Endothelial cell (in vitro differentiated cells): ENCODE measurements at regions not wholly inside any gene's neighbourhood (a gene's known extent, or its start where the extent isn't known, plus 50 kb on each side); places are given as distances from the start of the nearest gene placed in this dataset.

Experiments
- DNase-seq: peaks from one replicate; pipeline ENCODE4 v3.0.0; 2021; ENCODE audit warnings: low spot score
- H3K27ac Mint-ChIP-seq: one replicate; pipeline ENCODE4 v1.8.0; 2021; ENCODE audit warnings: mixed read lengths, inconsistent platforms; ENCODE audit not compliant: unreplicated experiment
- H3K27me3 Mint-ChIP-seq: one replicate; pipeline ENCODE4 v1.8.0; 2021; ENCODE audit warnings: mild to moderate bottlenecking, moderate library complexity, mixed read lengths, inconsistent platforms; ENCODE audit not compliant: unreplicated experiment
- H3K36me3 Mint-ChIP-seq: one replicate; pipeline ENCODE4 v1.8.0; 2021; ENCODE audit warnings: mild to moderate bottlenecking, low read depth, mixed read lengths, inconsistent platforms; ENCODE audit not compliant: unreplicated experiment
- H3K4me1 Mint-ChIP-seq: one replicate; pipeline ENCODE4 v1.8.0; 2021; ENCODE audit warnings: mild to moderate bottlenecking, mixed read lengths, inconsistent platforms; ENCODE audit not compliant: unreplicated experiment
- H3K4me3 Mint-ChIP-seq: one replicate; pipeline ENCODE4 v1.8.0; 2021; ENCODE audit warnings: mild to moderate bottlenecking, mixed read lengths, inconsistent platforms; ENCODE audit not compliant: unreplicated experiment
- H3K9me3 Mint-ChIP-seq: one replicate; pipeline ENCODE4 v1.8.0; 2021; ENCODE audit warnings: mixed read lengths, inconsistent platforms; ENCODE audit not compliant: unreplicated experiment
- TF ChIP-seq, protein P1 (sequence below): fragments of 200-600 bp; sonication (generic); IDR thresholded peaks from one replicate; pipeline ENCODE4 v1.5.0; 2021; ENCODE audit warnings: antibody characterized with exemption; ENCODE audit not compliant: unreplicated experiment

DNA sequence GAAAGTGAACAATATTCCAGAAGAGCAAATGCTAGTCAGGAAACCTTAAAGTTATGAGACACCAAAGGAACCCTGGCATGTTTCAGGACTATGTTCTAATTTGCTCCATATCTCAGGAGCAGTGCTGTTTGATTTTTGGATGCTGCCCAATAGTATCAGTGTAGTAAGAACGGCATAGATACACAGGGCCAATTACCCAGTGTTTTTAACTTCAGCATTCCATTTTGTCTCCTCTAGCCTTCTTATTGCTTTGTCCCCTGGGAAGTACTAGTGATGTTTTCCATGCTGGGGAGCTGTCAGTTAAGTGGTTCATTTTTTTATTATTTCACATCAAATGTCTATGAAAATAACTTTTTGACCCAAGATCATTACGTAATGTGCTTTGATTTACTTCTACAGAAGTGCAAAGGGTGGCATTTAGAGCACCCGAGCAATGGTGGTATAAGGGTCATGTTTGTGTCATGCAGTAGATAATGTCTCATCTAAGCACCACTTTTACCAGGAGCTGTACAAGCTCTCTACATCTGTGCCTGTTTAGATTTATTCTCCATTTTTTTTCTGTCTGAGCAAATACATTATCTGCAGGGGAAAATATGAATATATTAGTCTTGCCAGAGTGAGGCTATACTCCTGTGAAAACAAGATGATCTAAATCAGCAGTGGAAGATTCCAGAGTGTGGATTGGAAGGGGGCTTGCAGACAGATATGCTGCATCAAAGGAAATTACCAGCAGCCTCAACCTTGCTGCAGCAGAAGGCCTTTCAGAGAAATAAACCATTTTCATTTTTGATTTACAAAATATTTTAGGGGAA lies 198.8 kb upstream of the OPRM1 start:
- no peaks in the 10 kb centered on the region for H3K4me1 Mint-ChIP-seq
- H3K27me3 Mint-ChIP-seq = no peaks in the 10 kb centered on the region
- H3K27ac Mint-ChIP-seq = no peak overlapping the region
- no peak overlapping the region for H3K4me3 Mint-ChIP-seq
- TF ChIP-seq, protein P1, sequence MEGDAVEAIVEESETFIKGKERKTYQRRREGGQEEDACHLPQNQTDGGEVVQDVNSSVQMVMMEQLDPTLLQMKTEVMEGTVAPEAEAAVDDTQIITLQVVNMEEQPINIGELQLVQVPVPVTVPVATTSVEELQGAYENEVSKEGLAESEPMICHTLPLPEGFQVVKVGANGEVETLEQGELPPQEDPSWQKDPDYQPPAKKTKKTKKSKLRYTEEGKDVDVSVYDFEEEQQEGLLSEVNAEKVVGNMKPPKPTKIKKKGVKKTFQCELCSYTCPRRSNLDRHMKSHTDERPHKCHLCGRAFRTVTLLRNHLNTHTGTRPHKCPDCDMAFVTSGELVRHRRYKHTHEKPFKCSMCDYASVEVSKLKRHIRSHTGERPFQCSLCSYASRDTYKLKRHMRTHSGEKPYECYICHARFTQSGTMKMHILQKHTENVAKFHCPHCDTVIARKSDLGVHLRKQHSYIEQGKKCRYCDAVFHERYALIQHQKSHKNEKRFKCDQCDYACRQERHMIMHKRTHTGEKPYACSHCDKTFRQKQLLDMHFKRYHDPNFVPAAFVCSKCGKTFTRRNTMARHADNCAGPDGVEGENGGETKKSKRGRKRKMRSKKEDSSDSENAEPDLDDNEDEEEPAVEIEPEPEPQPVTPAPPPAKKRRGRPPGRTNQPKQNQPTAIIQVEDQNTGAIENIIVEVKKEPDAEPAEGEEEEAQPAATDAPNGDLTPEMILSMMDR = no peak
- DNase-seq = no peak
- H3K36me3 Mint-ChIP-seq = no peaks in the 10 kb centered on the region
- H3K9me3 Mint-ChIP-seq = no peaks in the 10 kb centered on the region

DNA sequence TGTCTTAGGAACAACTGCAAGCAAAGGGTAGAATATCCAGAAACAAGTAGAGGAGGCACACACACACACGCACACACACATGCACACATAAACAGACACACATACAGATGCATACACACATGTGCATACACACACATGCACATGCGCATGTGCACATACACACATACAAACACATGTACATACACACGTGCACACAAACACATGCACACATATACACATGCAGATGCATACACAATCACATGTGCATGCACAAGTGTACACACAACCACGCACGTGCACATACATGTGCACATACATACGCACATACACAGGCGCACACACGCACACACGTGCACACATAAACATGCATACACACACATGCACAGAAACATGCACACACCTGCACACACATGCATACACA lies 206.5 kb upstream of the OPRM1 start:
- H3K4me1 Mint-ChIP-seq = no peaks in the 10 kb centered on the region
- no peaks in the 10 kb centered on the region for H3K36me3 Mint-ChIP-seq
- DNase-seq = no peak
- H3K27me3 Mint-ChIP-seq = no peaks in the 10 kb centered on the region
- no peak overlapping the region for H3K4me3 Mint-ChIP-seq
- H3K27ac Mint-ChIP-seq = no peak overlapping the region
- H3K9me3 Mint-ChIP-seq = no peaks in the 10 kb centered on the region
- TF ChIP-seq, protein P1 = no peak

DNA sequence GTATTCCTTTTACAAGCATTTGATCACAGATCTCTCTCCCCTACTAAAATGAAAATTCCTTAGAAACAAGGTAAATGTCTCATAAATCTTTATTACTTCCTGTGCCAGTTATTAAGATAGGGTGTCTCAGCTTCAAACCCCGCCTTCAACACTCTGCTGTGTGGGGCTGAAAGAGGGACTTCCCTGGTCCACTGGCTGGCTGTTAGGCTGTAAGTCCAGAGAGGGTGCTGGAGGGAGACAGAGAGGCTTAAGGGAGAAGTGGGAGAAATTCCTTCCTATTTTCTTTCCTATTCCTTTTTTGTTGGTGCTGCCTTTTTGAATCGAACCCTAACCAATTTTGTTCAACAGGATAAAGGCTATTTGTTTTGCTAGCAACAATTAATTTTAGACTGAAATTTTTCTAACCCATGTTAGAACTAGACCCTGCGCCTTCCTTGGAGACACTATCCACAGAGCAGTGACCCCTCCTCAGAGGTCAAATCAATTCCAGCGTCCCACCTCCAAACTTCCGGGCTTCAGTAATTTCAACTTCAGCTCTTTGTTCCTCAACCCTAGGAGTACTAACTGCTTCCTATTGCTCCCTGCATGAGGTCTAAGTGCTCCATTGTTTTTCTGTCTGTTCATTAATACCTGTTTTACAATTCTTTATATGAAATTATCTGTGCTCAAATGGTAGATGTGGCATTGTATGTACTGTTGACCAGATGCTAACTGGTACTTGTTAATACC lies 207.5 kb upstream of the OPRM1 start:
- Mint-ChIP-seq H3K27ac (no peak overlapping the region), H3K9me3 (no peaks in the 10 kb centered on the region), H3K4me1 (no peaks in the 10 kb centered on the region), H3K27me3 (no peaks in the 10 kb centered on the region), H3K36me3 (no peaks in the 10 kb centered on the region), H3K4me3 (no peak overlapping the region)
- TF ChIP-seq, protein P1 = no peak
- no peak for DNase-seq

DNA sequence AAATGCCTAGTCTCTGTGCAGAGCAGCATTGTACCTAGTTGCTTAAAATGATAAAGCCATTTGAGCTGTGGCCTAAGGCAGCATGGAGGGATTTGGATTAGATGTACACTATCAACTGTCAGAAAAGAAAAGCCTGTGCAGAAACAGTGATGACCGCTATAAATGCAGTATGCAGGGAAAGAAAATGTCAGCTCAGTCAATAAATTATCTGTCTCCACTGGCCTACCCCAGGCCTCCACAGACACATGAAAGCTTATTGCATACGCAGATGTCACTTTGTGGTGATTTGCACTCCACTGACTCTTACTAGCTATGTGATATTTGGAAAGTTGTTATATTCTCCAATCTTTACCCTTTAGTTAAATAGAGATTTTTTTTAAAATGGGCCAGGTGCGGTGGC lies 221.9 kb upstream of the OPRM1 start:
- no peak for DNase-seq
- TF ChIP-seq, protein P1 = no peak
- H3K4me3 Mint-ChIP-seq = no peak overlapping the region
- no peak overlapping the region for H3K27ac Mint-ChIP-seq
- H3K36me3 Mint-ChIP-seq = no peaks in the 10 kb centered on the region
- no peaks in the 10 kb centered on the region for H3K9me3 Mint-ChIP-seq
- H3K4me1 Mint-ChIP-seq = no peaks in the 10 kb centered on the region
- H3K27me3 Mint-ChIP-seq = no peaks in the 10 kb centered on the region

DNA sequence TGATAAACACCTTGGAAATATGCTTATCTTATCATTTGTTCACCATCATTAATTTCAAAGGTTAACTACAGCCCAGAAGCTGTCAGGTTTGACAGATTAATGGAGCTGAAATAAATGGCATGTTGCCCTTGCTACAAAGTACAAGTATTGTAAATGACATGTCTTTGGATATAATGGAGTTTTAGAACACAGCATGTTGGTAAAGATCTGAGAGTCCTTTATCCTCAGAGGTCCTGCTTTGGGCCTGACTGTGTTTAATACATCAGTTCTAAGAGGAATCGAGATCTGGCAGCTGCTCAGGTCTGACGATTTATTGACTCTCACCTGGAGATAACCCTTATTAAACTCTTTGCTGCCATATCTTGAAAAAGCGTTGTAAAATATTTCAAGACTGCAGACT lies 222.7 kb upstream of the OPRM1 start:
- no peak overlapping the region for H3K4me3 Mint-ChIP-seq
- no peaks in the 10 kb centered on the region for H3K4me1 Mint-ChIP-seq
- no peak overlapping the region for H3K27ac Mint-ChIP-seq
- TF ChIP-seq, protein P1 = no peak
- no peaks in the 10 kb centered on the region for H3K36me3 Mint-ChIP-seq
- DNase-seq = no peak
- H3K27me3 Mint-ChIP-seq = no peaks in the 10 kb centered on the region
- no peaks in the 10 kb centered on the region for H3K9me3 Mint-ChIP-seq
